Stimulated activated naive CD8-positive, alpha-beta T cell treated with anti-CD3 and anti-CD28 coated beads, Interleukin-15, amount 100 ng/mL, for 72 hours (primary cell): ENCODE measurements at regions not wholly inside any gene's neighbourhood (a gene's known extent, or its start where the extent isn't known, plus 50 kb on each side); places are given as distances from the start of the nearest gene placed in this dataset.

ENCODE experiments used
- ATAC-seq: fragments of 150-1000 bp; cut with Tn5 transposase; 2 replicates; pipeline ENCODE4 v1.10.0; 2021; ENCODE audit warnings: mild to moderate bottlenecking, moderate library complexity
- DNase-seq, 2 donors: peaks; one replicate each; pipeline ENCODE4 v3.0.0; 2021 to 2022
- H3K27ac Mint-ChIP-seq, 2 donors: one replicate each; pipeline ENCODE4 v1.8.0; 2022; ENCODE audit warnings: mild to moderate bottlenecking in 2 of 2, mixed read lengths in 2 of 2, moderate library complexity in 2 of 2
- H3K27me3 Mint-ChIP-seq: one replicate; pipeline ENCODE4 v1.8.0; 2022; ENCODE audit warnings: mixed read lengths
- H3K4me1 Mint-ChIP-seq: one replicate; pipeline ENCODE4 v1.8.0; 2022; ENCODE audit warnings: mild to moderate bottlenecking, mixed read lengths
- H3K4me3 Mint-ChIP-seq, 2 donors: one replicate each; pipeline ENCODE4 v1.8.0; 2022; ENCODE audit warnings: mild to moderate bottlenecking in 2 of 2, mixed read lengths in 2 of 2, moderate library complexity in 1 of 2
- H3K9me3 Mint-ChIP-seq, 2 donors: one replicate each; pipeline ENCODE4 v1.8.0; 2022; ENCODE audit warnings: mixed read lengths in 2 of 2

GRCh38 chr13:36606060-36606459, 67.8 kb upstream of the SERTM1 start:
- Mint-ChIP-seq H3K4me1 (no peaks in the 10 kb centered on the region), H3K9me3 (peaks cover 0 to 8% of the 10 kb centered on the region in 2 donors), H3K4me3 (no peak overlapping the region), H3K27me3 (no peaks in the 10 kb centered on the region), H3K27ac (no peak overlapping the region)
- DNase-seq: no peak
- ATAC-seq: no peak

GRCh38 chr13:36608474-36608873, 65.3 kb upstream of the SERTM1 start:
- Mint-ChIP-seq H3K27ac (no peak overlapping the region), H3K27me3 (no peaks in the 10 kb centered on the region), H3K4me3 (no peak overlapping the region), H3K9me3 (no peaks in the 10 kb centered on the region), H3K4me1 (no peaks in the 10 kb centered on the region)
- DNase-seq (no peak), ATAC-seq (no peak)

GRCh38 chr13:36612230-36612629, 61.6 kb upstream of the SERTM1 start:
- peaks cover 8% of the 10 kb centered on the region for H3K27me3 Mint-ChIP-seq
- ATAC-seq: no peak
- no peaks in the 10 kb centered on the region for H3K4me1 Mint-ChIP-seq
- DNase-seq: no peak
- peaks cover 0 to 6% of the 10 kb centered on the region in 2 donors for H3K9me3 Mint-ChIP-seq
- no peak overlapping the region for H3K27ac Mint-ChIP-seq
- H3K4me3 Mint-ChIP-seq: no peak overlapping the region

- Mint-ChIP-seq H3K27ac (no peak overlapping the region), H3K9me3 (peaks cover 6 to 15% of the 10 kb centered on the region in 2 donors), H3K27me3 (peaks cover 8% of the 10 kb centered on the region), H3K4me3 (no peak overlapping the region), H3K4me1 (no peaks in the 10 kb centered on the region)
- ATAC-seq (no peak), DNase-seq (no peak)
These were observed 57.1 kb upstream of the SERTM1 start for GRCh38 chr13:36616706-36617105.

GRCh38 chr13:36619535-36619934, 54.3 kb upstream of the SERTM1 start:
- ATAC-seq: no peak
- peaks cover 6 to 12% of the 10 kb centered on the region in 2 donors for H3K9me3 Mint-ChIP-seq
- DNase-seq: no peak
- H3K27ac Mint-ChIP-seq: no peak overlapping the region
- peaks cover 4% of the 10 kb centered on the region for H3K27me3 Mint-ChIP-seq
- no peak overlapping the region for H3K4me3 Mint-ChIP-seq
- no peaks in the 10 kb centered on the region for H3K4me1 Mint-ChIP-seq
